ENCODE measurements at regions not wholly inside any gene's neighbourhood (a gene's known extent, or its start where the extent isn't known, plus 50 kb on each side); places are given as distances from the start of the nearest gene placed in this dataset.

DNA sequence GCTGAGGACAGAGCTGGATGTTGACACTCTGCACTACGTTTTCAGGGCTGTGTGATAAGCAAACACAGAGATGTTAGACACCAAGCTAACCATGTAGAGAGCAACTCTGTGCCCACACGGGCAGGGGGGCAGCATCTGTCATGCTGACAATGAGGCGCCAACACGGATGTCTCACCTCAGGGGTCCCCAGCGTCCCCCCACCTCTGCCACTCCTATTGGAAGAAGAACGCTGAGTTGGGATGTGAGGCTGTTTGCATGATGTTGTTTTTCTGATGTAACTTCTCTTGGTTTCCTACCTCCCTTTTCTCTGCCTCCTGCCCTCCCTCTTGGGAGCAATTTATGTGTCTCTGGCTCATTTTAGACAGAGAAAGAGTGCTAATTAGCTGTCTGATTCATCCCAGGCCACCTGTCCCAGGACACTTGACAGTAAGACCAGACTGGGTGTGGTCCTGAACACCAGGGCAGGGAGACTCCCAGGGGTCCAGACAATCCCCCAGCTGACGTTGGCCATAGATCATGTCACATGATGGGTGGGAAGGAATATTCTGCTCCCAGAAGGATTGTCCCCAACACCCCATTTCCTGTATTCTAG is 89.2 kb upstream of the NCAM1 start:
- ATAC-seq, result no peak
- Histone ChIP-seq H3K9me3 (no peaks in the 10 kb centered on the region), H3K27ac (no peak overlapping the region), H3K4me3 (no peak overlapping the region), H3K27me3 (peaks cover 0 to 22% of the 10 kb centered on the region in 2 donors), H3K36me3 (no peaks in the 10 kb centered on the region), H3K4me1 (no peaks in the 10 kb centered on the region)
- intact Hi-C loops (cut with DNase I), result no loop called here
- TF ChIP-seq, protein P1, sequence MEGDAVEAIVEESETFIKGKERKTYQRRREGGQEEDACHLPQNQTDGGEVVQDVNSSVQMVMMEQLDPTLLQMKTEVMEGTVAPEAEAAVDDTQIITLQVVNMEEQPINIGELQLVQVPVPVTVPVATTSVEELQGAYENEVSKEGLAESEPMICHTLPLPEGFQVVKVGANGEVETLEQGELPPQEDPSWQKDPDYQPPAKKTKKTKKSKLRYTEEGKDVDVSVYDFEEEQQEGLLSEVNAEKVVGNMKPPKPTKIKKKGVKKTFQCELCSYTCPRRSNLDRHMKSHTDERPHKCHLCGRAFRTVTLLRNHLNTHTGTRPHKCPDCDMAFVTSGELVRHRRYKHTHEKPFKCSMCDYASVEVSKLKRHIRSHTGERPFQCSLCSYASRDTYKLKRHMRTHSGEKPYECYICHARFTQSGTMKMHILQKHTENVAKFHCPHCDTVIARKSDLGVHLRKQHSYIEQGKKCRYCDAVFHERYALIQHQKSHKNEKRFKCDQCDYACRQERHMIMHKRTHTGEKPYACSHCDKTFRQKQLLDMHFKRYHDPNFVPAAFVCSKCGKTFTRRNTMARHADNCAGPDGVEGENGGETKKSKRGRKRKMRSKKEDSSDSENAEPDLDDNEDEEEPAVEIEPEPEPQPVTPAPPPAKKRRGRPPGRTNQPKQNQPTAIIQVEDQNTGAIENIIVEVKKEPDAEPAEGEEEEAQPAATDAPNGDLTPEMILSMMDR (IDR thresholded peaks at IDR 0.05), result no peak
- no peak for DNase-seq

GRCh38 chr11:112874980-112875379 is 86.2 kb upstream of the NCAM1 start:
- Histone ChIP-seq H3K27me3 (peaks cover 0 to 22% of the 10 kb centered on the region in 2 donors), H3K9me3 (no peaks in the 10 kb centered on the region), H3K4me1 (no peaks in the 10 kb centered on the region), H3K4me3 (no peak overlapping the region), H3K36me3 (no peaks in the 10 kb centered on the region), H3K27ac (no peak overlapping the region)
- intact Hi-C loops (cut with DNase I), result no loop called here
- ATAC-seq (no peak), DNase-seq (no peak)
- TF ChIP-seq, protein P1 (IDR thresholded peaks at IDR 0.05), result no peak

DNA sequence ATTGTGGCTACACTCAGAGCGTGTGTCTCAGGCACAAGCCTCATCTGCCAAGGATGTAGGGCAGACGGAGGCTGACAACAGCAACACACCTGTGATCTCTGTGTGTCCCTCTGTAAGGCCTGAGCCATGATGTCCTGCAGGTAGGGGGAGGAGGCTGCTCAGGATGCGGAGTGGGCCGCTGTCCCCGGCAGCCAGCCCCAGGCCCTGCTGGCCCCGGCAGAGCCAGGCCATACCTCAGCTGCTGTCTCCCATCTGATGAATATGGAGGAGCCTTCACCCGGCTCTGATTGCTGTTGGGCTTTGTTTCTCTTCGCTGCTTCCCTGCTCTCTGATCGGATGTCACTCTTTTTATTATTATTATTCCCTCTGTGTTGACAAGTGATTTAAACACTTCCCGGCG is 83.6 kb upstream of the NCAM1 start:
- intact Hi-C loops (cut with DNase I), result no loop called here
- H3K4me3 ChIP-seq, result no peak overlapping the region
- H3K27me3 ChIP-seq, result peaks cover 0 to 10% of the 10 kb centered on the region in 2 donors
- H3K27ac ChIP-seq, result no peak overlapping the region
- ATAC-seq, result no peak
- TF ChIP-seq, protein P1 (IDR thresholded peaks at IDR 0.05), result no peak
- H3K36me3 ChIP-seq, result no peaks in the 10 kb centered on the region
- no peaks in the 10 kb centered on the region for H3K4me1 ChIP-seq
- H3K9me3 ChIP-seq, result no peaks in the 10 kb centered on the region
- no peak for DNase-seq

DNA sequence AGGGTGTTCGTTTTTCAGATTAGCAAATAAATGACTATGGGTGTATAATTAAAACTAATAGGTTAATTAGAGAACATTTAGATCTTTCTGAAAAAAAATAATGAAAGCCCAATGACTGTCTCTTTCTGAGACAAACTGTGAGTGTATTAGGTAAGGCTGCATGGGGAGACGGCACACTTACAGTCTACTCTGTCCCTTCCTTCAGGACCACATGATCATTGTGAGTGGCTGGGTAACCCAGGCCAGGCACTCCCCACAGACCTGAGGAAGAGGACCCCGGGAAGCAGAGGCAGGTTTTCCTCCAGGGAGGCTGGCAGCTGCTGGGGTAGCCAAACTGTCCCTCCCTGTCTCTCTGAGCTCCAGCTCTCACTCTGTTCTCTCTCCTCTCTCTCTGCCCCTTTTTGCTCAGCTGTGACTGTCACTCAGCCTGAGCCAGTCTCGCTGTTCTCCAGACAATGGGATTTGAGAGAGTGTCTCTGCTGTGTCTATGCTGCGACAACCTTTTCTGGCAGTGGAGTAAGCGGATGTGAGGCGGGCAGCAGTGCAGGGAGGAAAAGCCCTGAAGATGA is 83.1 kb upstream of the NCAM1 start:
- H3K9me3 ChIP-seq, result no peaks in the 10 kb centered on the region

GRCh38 chr11:112880495-112880894 is 80.7 kb upstream of the NCAM1 start:
- Histone ChIP-seq H3K4me1 (no peaks in the 10 kb centered on the region), H3K36me3 (no peaks in the 10 kb centered on the region), H3K9me3 (no peaks in the 10 kb centered on the region), H3K27me3 (peaks cover 0 to 5% of the 10 kb centered on the region in 2 donors), H3K27ac (no peak overlapping the region), H3K4me3 (no peak overlapping the region)
- intact Hi-C loops (cut with DNase I), result no loop called here
- TF ChIP-seq, protein P1 (IDR thresholded peaks at IDR 0.05), result no peak
- no peak for ATAC-seq
- DNase-seq, result no peak

More for the DNA sequence above, 83.1 kb upstream of the NCAM1 start:
- intact Hi-C loops (cut with DNase I), result no loop called here
- TF ChIP-seq, protein P1 (IDR thresholded peaks at IDR 0.05), result no peak
- H3K27ac ChIP-seq, result no peak overlapping the region
- H3K4me3 ChIP-seq, result no peak overlapping the region
- H3K27me3 ChIP-seq, result peaks cover 0 to 5% of the 10 kb centered on the region in 2 donors
- no peaks in the 10 kb centered on the region for H3K4me1 ChIP-seq
- DNase-seq (no peak), ATAC-seq (no peak)
- no peaks in the 10 kb centered on the region for H3K36me3 ChIP-seq
